GM21786 (cell line): ENCODE measurements at regions not wholly inside any gene's neighbourhood (a gene's known extent, or its start where the extent isn't known, plus 50 kb on each side); places are given as distances from the start of the nearest gene placed in this dataset.
"Not testable (repeated sequence)": the region's sequence is repeated elsewhere in the genome, so short reads cannot be mapped to it uniquely, and the experiment has no call there.

Experiments
- ATAC-seq: cut with Tn5 transposase; IDR thresholded peaks from one replicate; pipeline ENCODE4 v1.9.1; 2021; ENCODE audit not compliant: unreplicated experiment

DNA sequence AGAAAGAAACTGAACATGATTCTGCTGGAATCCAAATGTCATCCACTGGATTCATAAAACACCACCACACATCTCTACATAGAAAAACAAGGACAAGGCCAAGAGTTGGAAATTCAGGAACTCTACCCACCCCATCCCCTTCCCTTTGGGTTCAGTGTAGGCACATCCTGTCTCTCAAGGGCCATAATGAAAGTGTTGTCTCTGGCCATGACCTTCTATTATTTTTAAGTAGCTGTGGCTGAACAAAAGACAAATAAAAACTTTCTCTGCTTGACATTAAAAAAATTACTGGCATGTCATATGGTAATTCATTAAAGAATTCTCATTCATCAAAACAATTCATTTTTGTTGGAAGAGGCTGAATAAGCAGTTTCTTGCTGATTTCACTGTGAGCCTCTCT lies 54.9 kb upstream of the ZBTB18 start:
- ATAC-seq = no peak

DNA sequence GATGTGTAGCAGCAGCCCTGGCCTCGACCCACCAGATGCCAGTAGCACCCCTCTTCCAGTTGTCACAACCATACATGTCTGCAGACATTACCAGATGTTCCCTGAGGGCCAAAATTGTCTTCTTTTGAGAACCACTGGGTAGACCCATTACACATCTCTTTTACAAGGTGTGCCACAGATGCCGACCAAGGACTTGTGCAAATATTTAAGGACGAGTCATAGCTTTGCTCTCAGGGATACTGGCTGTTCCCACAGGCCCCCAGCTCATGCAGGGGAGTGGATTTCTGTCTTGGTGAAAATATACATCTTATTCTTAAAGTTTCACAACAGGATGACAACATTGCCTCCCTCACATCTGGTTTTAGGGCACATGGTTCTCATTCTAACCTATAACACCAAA lies 59.4 kb upstream of the ZBTB18 start:
- no peak for ATAC-seq

DNA sequence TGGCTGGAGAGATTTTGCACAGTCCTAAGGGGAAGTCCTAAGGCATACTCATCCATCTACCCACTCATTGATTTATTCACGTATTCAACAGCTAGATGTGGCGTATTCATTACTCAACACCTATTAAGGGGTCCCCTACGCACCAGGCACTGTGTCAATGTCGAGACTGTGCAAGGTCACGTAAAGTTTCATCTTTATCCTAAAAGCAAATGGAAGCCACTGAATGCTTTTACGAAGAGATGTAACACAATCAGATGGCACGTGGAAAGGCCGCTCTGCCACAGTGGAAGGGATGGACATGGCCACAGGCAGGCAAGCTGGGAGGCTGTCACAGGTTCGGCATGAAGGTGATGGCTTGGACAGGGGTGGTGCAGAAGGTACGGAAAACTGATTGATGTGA lies 66.3 kb upstream of the ZBTB18 start:
- ATAC-seq = no peak

DNA sequence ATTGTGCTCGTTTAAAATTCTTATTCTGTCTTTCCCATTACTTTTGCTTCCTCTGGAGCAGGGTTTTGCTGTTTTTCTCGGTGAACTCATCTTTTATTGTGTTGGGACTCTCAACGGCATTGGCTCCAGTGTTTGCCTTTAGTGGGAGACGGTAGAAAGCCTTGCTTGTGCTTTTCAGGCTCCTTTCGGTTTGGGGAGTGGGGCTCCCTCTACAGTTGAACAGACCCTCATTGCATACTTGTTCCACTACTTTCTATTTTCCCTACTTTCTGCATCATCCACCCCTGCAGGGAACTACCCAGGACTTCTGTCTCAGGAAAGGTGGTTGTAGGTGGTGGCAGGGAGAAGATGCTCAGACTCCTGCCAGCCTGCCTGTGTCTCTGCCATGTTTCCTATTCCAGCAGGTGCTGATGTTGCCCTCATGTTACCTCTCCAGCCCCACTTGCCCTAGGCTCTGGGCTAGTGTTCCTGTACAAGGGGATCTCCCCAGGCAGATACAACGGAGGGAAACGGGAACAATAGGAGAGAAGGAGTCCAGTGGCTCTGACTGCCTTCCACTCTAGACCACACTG lies 68.5 kb upstream of the ZBTB18 start:
- no peak for ATAC-seq

DNA sequence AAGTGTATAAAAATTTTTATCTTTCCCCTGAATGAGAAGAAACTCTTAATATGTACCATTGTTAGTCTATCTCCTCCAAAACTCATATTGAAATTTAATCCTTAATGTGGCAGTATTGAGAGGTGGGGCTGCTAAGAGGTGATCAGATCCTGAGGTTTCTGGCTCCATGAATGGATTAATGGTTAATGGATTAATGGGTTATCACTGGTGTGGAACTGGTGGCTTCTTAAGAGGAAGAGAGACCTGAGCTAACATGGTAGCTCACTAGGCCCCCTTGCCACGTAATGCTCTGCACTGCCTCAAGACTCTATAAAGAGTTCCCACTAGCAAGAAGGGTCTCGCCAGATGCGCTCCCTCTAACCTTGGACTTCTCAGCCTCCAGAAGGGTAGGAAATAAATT lies 70.6 kb upstream of the ZBTB18 start:
- ATAC-seq = no peak

DNA sequence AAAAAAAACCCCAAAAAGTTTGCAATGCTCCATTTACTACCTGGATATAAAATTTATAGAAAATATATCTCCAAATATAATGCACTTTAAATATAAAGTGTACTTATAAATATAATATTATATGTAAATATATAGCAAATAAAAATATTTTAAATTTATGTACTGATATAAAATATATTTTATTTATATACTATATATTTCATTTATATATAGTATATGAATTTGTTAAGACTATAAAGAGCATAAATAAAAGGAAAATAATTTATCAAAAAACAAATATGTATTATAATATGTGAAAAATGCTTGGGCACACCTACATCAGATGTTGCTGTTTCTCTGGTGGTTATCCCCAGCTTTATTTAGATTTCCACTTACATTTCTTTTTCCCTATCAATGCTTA lies 71.0 kb upstream of the ZBTB18 start:
- ATAC-seq = no peak

DNA sequence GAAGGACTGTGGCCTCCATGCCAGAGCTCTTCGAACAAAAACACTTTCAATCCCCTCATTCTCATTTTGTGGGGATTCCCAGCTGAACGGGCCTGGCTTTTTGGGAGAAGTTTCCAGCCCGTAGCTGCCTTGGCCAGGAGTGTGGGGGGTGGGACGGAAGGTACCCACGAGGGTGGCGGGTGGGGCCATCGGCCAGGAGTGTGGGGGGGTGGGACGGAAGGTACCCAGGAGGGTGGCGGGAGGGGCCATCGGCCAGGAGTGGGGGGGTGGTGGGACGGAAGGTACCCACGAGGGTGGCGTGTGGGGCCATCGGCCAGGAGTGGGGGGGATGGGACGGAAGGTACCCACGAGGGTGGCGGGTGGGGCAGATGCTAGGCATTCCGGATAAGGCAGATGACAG lies 71.7 kb upstream of the ZBTB18 start:
- no peak for ATAC-seq

DNA sequence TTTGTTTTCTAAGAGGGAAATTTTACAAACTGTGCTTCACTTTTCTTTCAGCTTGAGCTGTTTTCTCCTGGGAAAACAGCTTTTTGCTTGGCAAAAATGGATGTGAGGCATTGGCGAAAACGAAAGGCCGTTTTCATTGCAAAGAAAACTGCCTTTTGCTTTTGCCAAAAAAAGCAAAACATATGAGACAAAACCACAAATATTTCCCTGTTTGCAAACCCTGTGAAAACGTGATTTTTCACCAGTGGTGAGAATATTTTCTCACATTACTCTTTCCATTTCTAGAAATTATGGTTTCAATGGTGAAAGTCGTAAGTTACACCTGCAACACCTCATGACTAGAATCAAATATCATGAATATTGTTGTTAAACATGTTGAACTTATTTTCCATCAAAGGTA lies 74.0 kb upstream of the ZBTB18 start:
- ATAC-seq = no peak

DNA sequence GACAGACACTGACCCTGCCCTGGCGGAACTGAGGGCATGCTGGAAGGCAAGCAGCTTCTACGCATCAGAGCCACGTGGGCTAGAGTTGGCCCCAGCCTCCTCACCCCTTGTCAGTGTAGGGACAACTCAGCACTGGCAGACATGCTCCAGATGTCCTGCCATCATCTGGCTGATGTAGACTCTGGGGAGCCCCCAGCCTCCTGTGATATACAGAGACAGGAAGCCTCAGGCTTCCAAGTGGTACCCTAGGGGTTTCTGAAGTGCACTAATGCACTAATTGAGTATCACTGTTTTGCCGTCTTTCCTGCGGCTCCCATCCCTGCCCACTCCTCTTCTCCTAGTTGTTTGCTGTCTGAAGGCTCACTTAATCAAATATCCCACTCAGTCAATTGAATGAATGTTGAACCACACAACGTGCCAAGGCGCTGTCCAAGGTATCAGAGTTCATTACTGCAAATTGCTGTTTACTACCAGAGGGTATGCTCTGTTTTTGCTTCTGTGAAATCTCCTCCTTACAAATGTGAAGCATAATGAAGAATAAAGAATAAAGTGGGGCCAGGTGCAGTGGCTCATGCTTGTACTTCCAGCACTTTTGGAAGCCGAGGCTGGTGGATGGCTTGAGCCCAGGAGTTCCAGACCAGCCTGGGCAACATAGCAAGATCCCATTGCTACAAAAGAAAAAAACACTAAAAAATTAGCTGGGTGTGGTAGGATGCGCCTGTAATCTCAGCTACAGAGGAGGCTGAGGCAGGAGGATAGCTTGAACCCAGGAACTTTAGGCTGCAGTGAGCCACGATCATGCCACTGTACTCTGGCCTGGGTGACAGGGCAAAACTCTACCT lies 76.4 kb upstream of the ZBTB18 start:
- no peak for ATAC-seq

DNA sequence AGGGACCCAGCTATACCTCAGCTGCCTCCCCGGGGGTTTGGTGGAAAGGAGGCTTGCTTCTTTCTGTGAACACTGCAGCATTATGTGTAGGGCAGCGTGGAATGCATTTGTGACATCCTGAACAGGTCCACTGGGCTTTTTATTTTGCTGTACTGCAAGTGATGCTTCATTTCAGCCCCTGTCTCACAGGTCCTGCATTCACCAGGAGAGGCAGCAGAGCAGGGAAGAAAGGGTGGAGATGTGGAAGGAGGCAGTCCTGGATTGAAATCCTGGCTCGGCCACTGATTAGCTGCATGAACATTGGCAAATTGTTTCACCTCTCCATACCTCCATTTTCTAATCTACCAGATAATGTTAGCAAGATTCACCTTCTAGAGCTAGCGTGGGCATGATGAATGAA lies 77.9 kb upstream of the ZBTB18 start:
- ATAC-seq = no peak

DNA sequence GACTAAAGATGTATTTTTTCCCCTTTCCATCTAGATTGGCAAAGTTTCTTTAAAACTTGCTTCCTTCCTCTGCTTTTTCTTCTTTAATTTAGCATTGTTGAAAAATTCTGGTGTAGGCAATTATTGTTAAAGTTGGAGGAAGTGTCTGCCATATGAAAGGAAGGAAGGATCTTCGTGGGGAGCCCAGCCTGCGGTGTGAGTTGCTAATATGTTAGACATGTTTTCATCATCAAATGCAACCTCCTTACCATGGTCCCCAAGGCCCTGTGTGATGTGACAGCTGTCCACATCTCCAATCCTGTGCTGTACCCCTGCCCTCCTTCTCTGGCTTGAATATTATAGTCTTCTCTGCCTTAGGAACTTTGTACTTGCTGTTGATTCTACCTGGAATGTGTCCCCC lies 81.0 kb upstream of the ZBTB18 start:
- ATAC-seq = no peak

DNA sequence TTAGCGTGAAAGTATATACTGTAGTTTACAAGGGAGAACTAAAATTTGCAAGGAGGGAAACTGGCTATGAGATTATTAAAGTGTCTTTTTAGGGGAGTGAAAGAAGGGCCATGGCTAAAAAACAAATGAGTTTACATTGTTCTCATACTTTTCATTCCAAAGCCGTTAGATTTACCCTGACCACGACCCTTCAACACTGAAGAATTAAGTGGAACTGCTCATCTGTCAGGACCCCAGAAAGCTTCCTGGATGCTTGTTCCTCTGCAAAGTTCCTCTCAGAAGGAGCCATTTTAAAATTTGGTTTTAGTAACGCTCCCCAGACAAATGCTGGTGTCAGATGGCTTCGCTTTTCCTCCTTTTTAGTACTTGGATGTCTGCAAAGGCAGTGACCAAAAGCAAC lies 82.7 kb upstream of the ZBTB18 start:
- no peak for ATAC-seq

DNA sequence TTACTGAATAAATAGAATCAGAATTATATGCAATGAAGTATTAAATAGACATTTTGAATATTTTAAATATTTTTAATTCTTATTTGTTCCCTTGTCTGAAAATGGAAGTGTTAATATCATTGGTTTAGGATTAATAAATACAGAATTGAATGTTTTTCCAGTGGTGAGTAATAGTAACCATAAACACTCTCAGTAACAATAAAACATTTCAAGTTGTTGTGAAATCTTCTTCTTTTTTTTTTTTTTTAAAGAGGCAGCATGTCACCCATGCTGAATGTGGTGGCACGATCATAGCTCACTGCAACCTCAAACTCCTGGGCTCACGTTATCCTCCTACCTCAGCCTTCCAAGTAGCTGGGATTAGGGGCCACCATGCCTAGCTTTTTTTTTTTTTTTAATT lies 86.2 kb upstream of the ZBTB18 start:
- no peak for ATAC-seq

DNA sequence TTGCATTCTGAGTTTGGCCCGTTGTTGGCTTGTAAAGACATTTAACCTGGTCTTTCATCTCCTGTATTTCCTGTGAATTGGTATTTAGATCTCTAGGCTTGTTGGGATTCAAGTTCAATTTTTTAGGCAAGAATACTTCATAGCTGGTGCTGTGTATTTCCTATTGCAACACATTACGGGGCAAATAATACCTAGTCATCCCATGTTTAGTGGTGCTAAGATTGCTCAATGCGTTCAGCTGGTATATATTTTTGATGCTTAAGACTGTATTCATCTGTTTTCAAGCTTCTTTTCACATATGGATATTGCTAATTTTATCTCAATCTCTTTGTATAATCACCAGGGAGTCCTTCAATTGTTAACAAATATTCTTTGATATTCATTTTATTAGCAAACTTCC lies 87.5 kb upstream of the ZBTB18 start:
- no peak for ATAC-seq

DNA sequence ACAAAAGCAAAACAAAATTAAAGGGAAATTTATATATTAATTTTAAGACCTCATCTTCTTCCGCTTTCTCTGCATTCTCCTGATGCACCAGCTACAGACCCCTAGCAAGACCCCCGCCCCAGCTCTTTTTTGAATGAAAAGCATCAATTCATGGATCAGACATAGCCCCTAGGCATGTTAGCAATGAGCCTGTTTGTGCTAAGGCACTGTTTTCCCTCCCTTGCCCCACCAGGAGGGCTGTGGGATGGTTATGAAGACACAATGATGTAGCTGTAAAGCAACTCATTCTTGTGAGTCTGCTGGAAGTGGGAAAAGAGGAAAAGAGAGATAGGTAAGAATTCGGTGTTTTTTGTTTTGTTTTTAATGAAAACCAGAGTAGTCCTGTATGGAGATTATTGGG lies 88.5 kb upstream of the ZBTB18 start:
- no peak for ATAC-seq

DNA sequence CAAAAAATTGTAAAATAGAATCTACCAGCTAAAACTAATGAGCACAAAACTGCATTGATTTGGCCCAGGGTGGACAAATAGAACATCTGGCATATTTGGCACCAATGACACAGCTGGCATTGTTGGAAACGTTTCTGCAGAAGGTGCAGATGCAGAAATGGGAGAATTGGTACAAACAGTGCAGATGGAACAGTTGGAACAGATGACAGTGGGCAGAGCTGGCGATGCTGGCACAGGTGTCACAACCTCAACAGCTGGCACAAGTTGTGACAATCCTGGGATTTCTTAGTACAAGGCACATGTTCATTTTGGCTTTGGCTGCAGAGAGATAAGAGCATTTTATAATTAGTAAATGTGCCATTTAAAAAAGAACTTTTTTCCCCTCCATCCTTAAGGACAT lies 91.1 kb upstream of the ZBTB18 start:
- no peak for ATAC-seq

DNA sequence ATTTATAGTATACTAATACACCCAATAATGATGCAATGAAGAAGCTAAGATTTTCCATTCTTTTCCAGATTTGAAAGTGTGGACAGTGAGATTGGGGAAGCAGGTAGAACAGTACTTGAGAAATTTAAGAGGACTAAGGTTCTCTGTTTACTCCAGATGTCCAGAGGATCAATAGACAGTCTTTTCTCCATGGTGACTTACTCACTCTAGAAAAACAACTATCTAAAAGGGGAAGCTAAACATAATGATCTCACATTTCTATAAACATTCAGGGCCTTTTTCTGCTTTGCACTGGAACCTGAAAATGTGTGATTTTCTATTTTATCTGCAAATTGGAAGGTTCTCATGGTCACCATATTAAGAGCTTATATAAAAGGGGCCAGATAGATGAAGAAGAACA lies 93.9 kb upstream of the ZBTB18 start:
- ATAC-seq = no peak

DNA sequence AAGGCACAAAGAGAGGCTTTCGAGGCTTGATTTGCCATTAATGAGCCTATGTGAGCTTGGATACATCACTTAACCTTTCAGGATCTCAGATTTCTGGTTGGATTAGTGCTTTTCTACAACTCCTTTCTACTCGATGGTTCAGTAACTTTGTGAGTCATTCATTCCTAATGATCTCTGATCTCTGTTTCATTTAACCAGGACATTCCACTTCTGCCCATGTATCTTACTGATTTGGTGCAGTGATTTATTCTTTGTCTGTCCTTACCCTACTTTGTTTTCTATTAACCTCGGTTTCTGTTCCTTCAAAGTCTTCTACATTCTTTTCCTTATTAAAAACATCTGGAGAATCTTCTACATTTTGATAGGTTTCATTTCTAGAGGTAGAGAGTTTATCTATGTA lies 94.6 kb upstream of the ZBTB18 start:
- no peak for ATAC-seq

DNA sequence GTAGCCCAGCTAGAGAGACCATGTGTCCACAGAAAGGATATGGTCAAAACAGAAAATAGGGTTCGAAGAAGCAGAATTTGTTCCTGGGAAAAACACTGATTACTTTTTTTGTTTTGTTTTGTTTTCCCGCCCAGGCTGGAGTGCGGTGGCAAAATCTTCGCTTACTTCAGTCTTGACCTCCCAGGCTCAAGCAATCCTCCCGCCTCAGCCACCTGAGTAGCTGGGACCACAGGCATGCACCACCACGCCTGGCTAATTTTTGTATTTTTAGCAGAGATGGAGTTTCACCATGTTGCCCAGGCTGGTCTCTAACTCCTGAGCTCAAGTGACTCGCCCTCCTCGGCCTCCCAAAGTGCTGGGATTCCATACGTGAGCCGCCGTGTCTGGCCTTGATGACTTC lies 99.9 kb upstream of the ZBTB18 start:
- ATAC-seq = not testable (repeated sequence)

DNA sequence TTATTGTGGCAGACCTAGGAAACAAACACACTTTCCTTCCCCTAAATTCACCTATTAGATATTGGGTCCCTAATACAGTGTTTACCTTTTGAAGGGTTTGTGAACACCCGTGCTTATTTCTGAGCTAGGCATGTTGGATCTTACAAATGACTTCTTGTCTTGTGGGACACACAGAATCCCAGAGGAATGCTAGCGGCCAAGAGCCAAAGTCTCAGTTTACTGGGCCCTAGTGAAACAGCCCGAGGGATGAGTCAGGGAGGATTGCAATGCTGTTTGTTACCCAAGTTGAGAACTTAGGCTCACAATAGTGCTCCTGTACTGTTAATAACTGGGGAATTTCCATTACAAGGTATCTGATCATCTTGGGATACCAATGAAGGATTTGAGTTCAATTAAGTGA lies 100.1 kb upstream of the AKT3 start:
- no peak for ATAC-seq

DNA sequence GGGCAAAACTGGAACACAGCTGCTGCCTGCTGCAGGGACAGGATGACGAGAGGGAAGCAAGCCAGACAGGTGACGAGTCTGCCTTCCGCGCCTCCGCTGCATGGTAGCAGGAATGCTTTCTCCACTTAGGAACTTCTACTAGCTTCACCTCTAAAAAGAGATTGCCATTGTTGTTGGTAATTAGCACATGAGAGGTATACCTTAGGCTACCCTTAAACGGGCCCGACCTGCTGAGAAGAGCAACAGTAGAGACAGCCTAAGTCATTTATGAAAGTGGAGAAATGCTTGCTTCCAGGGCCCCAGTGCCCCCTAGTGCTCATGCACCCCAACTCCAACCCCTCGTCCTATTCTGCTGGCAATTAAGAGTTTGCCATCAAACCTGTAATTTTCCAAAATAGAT lies 96.9 kb upstream of the AKT3 start:
- no peak for ATAC-seq

DNA sequence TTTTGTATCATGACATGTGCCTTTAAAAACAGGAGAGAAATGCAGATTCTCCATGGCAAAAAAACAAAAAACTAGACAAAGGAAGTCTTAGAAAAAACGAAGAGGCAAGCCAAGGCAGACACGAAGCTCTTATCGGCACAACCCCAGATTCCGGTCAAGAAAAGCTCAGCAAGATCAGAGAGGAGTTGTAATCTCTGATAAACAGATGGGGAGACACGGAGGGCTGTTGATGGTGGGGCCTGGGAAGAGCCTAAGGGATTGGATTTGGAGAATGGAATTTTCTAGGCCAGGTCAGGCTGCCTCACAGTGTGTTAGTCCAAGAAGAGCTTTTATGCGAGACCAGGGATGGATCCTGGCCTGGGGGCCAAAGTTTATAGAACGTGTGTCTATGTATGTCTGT lies 96.2 kb upstream of the AKT3 start:
- no peak for ATAC-seq

DNA sequence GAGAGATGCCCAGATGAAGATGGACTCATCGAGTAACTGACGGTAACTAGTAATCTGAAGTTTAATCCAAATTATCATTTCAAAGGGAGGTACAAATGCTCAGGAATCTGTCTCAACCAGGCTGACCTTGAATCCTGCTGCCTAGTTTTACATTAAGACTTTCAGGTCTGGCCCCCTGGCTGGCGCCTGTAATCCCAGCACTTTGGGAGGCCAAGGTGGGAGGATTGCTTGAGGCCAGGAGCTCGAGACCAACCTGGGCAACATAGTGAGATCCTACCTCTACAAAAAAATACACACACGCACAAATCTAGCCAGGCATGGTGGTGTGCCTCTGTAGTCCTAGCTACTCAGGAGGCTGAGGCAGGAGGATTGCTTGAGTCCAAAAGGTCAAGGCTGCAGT lies 95.7 kb upstream of the AKT3 start:
- no peak for ATAC-seq
